Hematopoietic multipotent progenitor cell treated with erythropoietin and hydrocortisone succinate and interleukin-3 and kit ligand, for 15 days (in vitro differentiated cells): ENCODE measurements at regions not wholly inside any gene's neighbourhood (a gene's known extent, or its start where the extent isn't known, plus 50 kb on each side); places are given as distances from the start of the nearest gene placed in this dataset.

Experiments
- DNase-seq: peaks from one replicate; pipeline ENCODE4 v3.0.0-alpha.2; 2015; ENCODE audit warnings: low spot score

GRCh38 chr4:123990310-123990870 is 593.8 kb downstream of the SPRY1 start:
- DNase-seq, result no peak

- no peak for DNase-seq
Measured at GRCh38 chr4:123994917-123995316, 598.3 kb downstream of the SPRY1 start.

- DNase-seq, result no peak
Measured at GRCh38 chr4:123995936-123996335, 599.3 kb downstream of the SPRY1 start.

- no peak for DNase-seq
Measured at GRCh38 chr4:123996718-123997510, 600.3 kb downstream of the SPRY1 start.

GRCh38 chr4:123997776-123998449 is 601.3 kb downstream of the SPRY1 start:
- no peak for DNase-seq

DNA sequence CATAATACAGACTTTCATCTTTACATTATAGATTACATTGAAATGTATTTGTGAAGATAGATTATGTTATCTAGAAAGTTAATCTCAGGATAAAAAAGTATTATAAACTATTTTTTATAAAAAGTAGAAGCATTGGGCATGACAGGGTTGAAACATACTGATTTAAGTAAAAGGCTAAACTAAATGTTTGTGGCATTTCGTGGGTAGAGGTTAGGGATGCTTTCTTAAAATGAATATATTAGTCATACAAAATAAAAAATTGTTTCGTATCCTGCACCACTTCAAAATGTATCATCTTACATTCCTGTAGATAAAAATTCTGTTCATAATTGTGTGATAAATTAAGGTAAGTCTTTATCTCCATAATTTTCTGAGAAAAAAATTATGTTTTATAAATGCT is 603.6 kb downstream of the SPRY1 start:
- DNase-seq, result no peak

DNA sequence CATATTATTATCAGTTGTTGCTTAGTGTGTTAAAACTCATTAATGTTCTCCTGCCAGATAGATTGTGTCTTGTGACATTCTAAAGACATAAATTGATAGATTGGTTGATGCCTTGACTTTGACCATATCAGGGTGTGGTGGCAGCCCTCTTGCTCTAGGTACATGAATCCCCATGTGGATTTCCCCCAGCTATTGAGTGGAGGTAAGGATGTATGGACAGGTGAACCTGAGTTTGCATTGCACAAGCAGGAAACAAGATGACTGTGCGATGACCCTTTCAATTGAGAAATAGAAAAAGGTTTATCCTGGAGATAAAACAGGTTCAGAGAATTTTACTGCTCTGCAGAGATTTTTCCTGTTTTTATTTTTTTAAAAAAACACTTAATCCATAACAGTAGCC is 619.2 kb downstream of the SPRY1 start:
- no peak for DNase-seq

- no peak for DNase-seq
Measured at GRCh38 chr4:124017185-124017785, 620.7 kb downstream of the SPRY1 start.

- no peak for DNase-seq
Measured at GRCh38 chr4:124018383-124019317, 622.1 kb downstream of the SPRY1 start.

GRCh38 chr4:124019749-124020549 is 623.4 kb downstream of the SPRY1 start:
- DNase-seq, result no peak

GRCh38 chr4:124025000-124025399 is 628.4 kb downstream of the SPRY1 start:
- DNase-seq, result no peak

- no peak for DNase-seq
Measured at GRCh38 chr4:124025428-124025827, 628.8 kb downstream of the SPRY1 start.

GRCh38 chr4:124028182-124028581 is 631.6 kb downstream of the SPRY1 start:
- DNase-seq, result no peak

- DNase-seq, result no peak
Measured at GRCh38 chr4:124030147-124030546, 633.6 kb downstream of the SPRY1 start.

DNA sequence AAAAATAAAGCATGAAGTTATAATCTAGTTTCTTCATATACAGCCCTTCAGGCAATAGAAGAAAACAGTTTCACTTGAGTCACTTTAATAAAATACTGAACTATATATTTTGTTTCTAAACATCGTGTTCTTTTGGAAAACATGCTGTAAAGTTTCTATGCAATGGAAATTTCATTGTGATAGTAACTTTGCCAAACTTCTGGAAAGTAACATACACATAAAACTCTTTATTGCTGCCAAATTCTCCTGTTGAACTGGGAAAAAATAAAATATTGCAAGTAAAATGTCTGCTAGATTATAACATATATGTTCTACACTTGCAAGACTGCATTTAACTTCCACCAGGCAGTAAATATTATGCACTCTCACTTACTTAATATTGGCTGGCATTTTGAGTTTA is 635.4 kb downstream of the SPRY1 start:
- DNase-seq, result no peak

DNA sequence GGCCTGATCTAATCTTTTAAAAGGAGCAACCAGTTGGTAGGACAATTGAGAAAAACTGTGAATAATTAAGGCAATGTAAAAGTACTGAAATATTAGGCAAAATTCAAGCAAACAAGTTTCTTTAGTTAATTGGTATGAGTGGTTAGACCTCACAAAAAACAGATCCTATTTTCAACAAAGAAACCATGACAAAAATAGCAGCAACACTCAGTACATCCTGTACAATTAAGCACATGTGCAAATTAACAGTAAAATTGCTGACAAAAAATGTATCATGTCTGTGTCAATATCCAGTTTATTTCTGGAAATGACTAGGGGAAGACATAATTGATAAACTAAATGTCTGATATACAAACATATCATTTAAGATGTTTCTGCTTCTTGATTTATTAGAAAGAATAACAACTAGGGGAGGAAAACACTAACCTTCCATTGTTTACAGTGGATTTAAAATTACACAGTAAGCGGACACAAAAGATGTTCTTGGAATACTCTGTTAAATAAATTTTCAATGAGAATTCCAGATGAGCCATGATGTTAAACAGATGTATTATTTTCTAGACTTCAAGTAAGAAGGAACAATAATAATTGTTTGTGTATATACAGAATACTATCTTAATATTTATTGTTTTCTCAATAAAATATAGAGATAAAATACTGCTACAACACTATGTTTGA is 638.9 kb downstream of the SPRY1 start:
- DNase-seq, result no peak

DNA sequence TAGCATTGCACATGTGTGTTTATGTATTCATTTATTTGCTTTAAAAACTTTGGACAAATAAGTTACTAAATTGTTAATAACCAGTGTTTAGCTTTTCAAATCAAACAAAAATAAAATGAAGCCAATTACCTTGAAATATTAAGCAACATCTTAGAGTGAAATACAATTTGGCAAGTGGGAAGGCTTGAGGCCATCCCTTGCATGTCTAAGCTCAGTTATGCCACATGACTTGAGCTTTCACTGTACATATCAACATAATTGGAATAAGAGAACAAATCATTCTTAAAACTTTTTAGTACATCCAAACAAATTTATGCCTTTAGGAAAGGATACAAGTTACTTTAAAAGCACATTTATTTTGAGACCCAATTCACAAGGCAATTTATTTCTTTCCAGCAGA is 640.6 kb downstream of the SPRY1 start:
- no peak for DNase-seq

DNA sequence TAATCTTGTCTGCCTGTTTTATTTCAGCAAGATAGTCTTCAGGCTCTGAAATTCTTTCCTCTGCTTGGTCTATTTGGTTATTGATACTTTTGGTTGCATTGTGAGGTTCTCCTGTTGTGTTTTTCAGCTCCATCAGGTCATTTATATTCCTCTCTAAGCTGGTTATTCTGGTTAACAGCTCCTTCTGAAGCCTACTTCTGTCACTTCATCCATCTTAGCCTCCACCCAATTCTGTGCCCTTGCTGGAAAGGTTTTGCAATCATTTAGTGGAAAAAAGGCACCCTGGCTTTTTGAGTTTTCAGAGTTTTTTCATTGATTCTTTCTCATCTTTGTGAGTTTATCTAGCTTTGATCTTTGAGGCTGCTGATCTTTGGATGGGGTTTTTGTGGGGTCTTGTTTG is 647.7 kb downstream of the SPRY1 start:
- DNase-seq, result no peak

GRCh38 chr4:124044867-124045266 is 648.3 kb downstream of the SPRY1 start:
- DNase-seq, result no peak

GRCh38 chr4:124046190-124046589 is 649.6 kb downstream of the SPRY1 start:
- DNase-seq, result no peak
